NCI-H526 (cell line): ENCODE measurements at regions not wholly inside any gene's neighbourhood (a gene's known extent, or its start where the extent isn't known, plus 50 kb on each side); places are given as distances from the start of the nearest gene placed in this dataset.

Source experiments
- DNase-seq, 2 experiments: peaks; one replicate each; lab custom pipeline; 2025; lab: John Stamatoyannopoulos, UW

DNA sequence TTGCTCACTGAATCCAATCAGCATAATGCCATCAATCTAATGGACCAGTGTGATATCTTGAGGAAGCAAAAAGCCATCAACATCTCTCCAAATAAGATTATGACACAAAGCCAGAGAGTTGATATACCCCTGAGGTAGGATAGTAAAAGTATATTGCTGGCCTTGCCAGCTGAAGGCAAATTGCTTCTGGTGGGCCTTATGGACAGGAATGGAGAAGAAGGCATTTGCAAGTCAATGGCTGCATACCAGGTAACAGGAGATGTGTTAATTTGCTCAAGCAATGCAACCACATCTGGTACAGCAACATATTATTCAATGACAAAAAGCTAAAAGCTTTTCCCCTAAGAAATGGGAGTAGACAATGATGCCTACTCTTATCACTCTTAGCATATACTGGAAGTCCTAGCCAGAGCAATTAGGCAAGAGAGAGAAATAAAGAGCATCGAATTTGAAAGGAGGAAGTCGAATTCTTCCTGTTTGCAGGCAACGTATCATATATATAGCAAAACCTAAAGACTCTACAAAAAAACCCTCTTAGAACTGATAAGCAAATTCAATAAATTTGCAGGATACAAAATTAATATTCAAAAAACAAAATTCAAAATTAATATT lies 216.1 kb upstream of the RASA1 start:
- peak in 1 of 2 experiments; percentile 1 for DNase-seq

- peak in 1 of 2 experiments; percentile 18 for DNase-seq
These were observed 214.5 kb upstream of the RASA1 start for GRCh38 chr5:87053146-87053545.

- DNase-seq = no peak
These were observed 212.9 kb upstream of the RASA1 start for GRCh38 chr5:87054821-87055220.

GRCh38 chr5:87061046-87061445 lies 206.6 kb upstream of the RASA1 start:
- no peak for DNase-seq

- no peak for DNase-seq
These were observed 198.4 kb upstream of the RASA1 start for GRCh38 chr5:87069311-87069710.

- DNase-seq = peak in 1 of 2 experiments; percentile 37
These were observed 197.6 kb upstream of the RASA1 start for GRCh38 chr5:87069974-87070608.

- DNase-seq = no peak
These were observed 193.6 kb upstream of the RASA1 start for GRCh38 chr5:87074072-87074471.

DNA sequence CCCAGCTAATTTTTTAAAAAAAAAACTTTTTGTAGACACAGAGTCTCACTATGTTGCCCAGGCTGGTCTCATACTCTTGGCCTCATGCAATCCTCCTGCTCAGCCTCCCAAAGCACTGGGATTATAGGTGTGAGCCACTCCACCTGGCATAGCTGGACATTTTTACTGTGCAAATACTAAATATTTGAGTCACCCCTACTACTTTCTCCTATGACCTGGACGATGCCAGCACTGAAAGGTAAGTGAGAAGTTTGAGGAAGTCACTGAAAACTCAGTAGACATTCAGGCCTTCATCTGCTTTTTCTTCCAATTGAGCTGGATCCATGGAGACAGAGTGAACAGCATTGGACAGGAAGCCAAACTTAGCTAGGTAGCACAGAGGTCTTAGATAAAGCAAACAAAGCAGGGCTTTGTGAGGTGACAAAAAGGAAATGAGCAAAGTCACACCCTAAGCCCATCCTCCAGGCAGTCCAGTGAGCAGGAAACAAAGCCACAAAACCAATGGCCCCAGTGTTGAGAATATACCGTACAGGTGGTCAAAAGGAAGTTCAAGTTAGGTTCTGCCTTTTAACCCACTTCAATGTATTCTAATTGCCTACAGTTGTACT lies 192.6 kb upstream of the RASA1 start:
- no peak for DNase-seq

DNA sequence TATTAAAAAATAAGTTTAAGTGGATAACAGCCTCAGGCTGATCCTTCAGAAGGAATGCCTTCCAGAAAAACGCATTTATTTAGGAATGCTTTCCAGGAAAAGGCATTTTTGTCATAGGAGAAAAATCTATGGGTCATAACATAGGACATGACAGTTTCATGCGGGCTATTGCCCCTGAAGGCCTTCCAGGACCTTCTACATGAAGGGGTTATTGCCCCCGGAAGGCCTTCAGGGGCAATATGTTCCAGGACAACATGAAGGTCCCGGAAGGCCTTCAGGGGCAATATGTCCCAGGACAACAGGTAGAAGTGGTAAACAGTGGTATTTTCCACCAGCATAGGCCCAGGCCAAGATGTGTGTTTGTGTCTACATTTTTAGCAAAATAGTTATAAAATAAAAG lies 191.3 kb upstream of the RASA1 start:
- no peak for DNase-seq

DNA sequence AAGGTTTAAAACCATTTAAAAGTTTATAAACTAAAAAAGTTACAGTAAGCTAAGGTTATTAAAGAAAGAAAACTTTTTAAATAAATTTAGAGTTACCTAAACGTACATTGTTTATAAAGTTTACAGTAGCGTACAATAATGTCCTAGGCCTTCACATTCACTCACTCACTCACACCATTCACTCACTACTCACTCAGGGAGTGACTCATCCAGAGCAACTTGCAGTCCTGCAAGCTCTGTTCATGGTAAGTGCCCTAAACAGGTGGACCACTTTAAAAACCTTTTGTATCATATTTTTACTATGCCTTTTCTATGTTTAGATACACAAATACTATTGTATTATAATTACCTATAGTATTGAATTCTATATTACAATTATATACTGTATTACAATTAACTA lies 190.8 kb upstream of the RASA1 start:
- no peak for DNase-seq

GRCh38 chr5:87079219-87079618 lies 188.5 kb upstream of the RASA1 start:
- no peak for DNase-seq

GRCh38 chr5:87081016-87081415 lies 186.7 kb upstream of the RASA1 start:
- DNase-seq = no peak

GRCh38 chr5:87081511-87082372 lies 185.9 kb upstream of the RASA1 start:
- no peak for DNase-seq

DNA sequence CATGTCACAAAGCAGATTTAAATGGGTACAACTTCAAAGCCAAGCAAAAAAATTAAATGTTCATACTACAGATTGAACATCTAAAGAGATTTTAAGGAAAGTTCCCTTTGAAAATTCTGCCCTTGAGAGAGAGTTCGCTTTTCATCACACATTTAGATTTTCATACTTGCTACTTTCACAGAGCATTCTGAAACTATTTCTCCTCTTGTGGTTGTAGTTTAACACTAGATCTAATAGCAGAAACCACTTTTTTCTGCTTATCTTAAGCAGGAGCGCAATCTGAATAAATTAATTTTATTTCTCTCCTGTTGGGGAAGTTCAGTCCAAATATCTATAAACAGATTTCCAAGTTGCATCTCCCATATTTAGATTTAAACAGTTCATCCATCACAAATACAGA lies 173.3 kb upstream of the RASA1 start:
- no peak for DNase-seq

DNA sequence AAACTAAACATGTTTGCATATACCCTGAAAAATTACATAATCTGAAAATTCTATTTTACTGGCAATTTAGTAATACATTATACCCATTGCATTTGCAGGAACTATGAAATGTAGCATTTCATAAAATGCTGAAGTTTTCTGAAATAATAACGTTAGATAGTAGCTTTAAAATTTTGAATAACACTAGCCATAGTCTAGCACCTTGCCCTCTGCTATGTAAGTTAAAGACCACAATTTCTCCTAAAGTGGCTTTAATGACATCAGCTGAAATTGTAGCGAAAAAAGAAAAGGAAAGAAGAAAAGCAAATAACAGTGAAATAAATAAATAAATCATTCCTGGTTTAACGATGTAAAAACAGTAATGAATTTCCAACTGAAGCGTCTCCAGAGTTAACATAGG lies 172.8 kb upstream of the RASA1 start:
- DNase-seq = no peak

- no peak for DNase-seq
These were observed 171.9 kb upstream of the RASA1 start for GRCh38 chr5:87095787-87096186.

DNA sequence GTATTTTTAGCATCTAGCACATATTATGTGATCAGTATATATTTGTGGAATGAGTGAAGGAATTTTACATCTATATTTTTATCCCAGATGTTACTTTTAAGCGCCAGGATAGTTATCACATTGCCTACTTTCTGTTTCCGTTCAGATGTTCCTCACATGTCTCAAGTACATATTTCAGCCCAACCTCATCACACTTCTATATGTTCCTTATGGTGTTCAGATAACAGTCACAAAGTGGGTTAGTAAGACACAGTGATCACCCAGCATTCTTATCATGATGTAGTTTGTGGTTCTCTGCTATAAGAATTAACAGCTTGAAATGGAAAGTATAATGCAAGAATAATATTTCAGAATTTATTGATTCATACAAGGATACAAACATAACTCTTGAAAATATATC lies 170.0 kb upstream of the RASA1 start:
- no peak for DNase-seq

GRCh38 chr5:87099291-87099839 lies 168.3 kb upstream of the RASA1 start:
- no peak for DNase-seq

GRCh38 chr5:87099968-87100367 lies 167.7 kb upstream of the RASA1 start:
- DNase-seq = no peak

- DNase-seq = no peak
These were observed 166.4 kb upstream of the RASA1 start for GRCh38 chr5:87101321-87101720.

GRCh38 chr5:87102841-87103240 lies 164.8 kb upstream of the RASA1 start:
- DNase-seq = no peak

DNA sequence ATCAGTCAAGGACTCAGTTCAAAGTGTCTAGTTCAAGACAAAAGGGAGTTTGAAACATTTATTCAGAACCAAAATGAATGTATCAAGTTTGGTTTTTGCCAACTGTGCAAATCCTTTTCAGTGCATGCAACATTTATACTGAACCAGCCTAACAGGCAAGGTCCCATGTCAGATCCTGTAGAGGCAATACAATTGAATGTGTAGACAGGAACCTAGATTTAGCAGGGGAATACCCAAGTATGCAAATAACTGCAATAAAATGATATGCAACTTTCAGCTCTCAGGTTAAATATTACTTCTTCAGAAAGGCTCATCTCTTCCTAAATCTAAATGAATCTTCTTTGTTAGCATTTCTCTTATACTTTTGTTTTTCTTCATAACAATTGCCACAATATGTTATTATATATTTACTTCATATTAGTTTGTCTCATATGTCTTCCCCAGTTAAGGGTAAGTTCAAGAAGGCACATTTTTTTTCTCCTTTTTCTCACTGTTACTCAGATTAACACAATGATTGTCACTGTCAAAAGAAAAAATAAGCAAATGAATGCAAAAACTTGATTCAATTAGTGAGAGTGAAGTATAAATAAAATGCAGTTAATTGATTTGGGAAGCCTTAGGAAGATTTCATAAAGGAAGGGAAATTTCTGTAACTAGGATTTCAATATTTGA lies 163.9 kb upstream of the RASA1 start:
- DNase-seq = peak; percentile 3 to 47
